GM19468 (cell line): ENCODE measurements at regions not wholly inside any gene's neighbourhood (a gene's known extent, or its start where the extent isn't known, plus 50 kb on each side); places are given as distances from the start of the nearest gene placed in this dataset.
"Not testable (repeated sequence)": the region's sequence is repeated elsewhere in the genome, so short reads cannot be mapped to it uniquely, and the experiment has no call there.

Source experiments
- ATAC-seq: cut with Tn5 transposase; IDR thresholded peaks from one replicate; pipeline ENCODE4 v1.9.1; 2021; ENCODE audit warnings: mild to moderate bottlenecking, moderate library complexity, moderate number of reproducible peaks; ENCODE audit not compliant: unreplicated experiment; ENCODE audit errors: extremely low read depth

- ATAC-seq: no peak
Observed at GRCh38 chr3:30475809-30476178, 130.6 kb upstream of the TGFBR2 start.

- no peak for ATAC-seq
Observed at GRCh38 chr3:30476368-30477084, 129.9 kb upstream of the TGFBR2 start.

- no peak for ATAC-seq
Observed at GRCh38 chr3:30477149-30477921, 129.1 kb upstream of the TGFBR2 start.

- ATAC-seq: not testable (repeated sequence)
Observed at GRCh38 chr3:30479737-30480136, 126.7 kb upstream of the TGFBR2 start.

GRCh38 chr3:30480156-30480555 is 126.2 kb upstream of the TGFBR2 start:
- not testable (repeated sequence) for ATAC-seq

- ATAC-seq: no peak
Observed at GRCh38 chr3:30480587-30480986, 125.8 kb upstream of the TGFBR2 start.

- ATAC-seq: no peak
Observed at GRCh38 chr3:30481241-30481640, 125.2 kb upstream of the TGFBR2 start.

GRCh38 chr3:30484229-30484628 is 122.2 kb upstream of the TGFBR2 start:
- not testable (repeated sequence) for ATAC-seq

GRCh38 chr3:30486368-30486767 is 120.0 kb upstream of the TGFBR2 start:
- no peak for ATAC-seq

GRCh38 chr3:30488070-30488756 is 118.2 kb upstream of the TGFBR2 start:
- no peak for ATAC-seq

GRCh38 chr3:30492322-30493192 is 113.8 kb upstream of the TGFBR2 start:
- no peak for ATAC-seq

GRCh38 chr3:30493911-30494311 is 112.5 kb upstream of the TGFBR2 start:
- no peak for ATAC-seq

- no peak for ATAC-seq
Observed at GRCh38 chr3:30495172-30496065, 111.0 kb upstream of the TGFBR2 start.

GRCh38 chr3:30496066-30496966 is 110.1 kb upstream of the TGFBR2 start:
- no peak for ATAC-seq

- ATAC-seq: no peak
Observed at GRCh38 chr3:30498587-30498967, 107.8 kb upstream of the TGFBR2 start.

GRCh38 chr3:30500666-30501399 is 105.6 kb upstream of the TGFBR2 start:
- ATAC-seq: peak; percentile 90

- no peak for ATAC-seq
Observed at GRCh38 chr3:30501526-30501925, 104.9 kb upstream of the TGFBR2 start.
